GM12873 (cell line): ENCODE measurements at regions not wholly inside any gene's neighbourhood (a gene's known extent, or its start where the extent isn't known, plus 50 kb on each side); places are given as distances from the start of the nearest gene placed in this dataset.

Experiments used
- CTCF ChIP-seq: IDR thresholded peaks from 2 replicates; pipeline ENCODE4 v1.5.1; 2012; ENCODE audit warnings: low read depth, mild to moderate bottlenecking, moderate library complexity, low read length, control low read depth; ENCODE audit not compliant: insufficient read depth; ENCODE audit errors: missing control alignments

GRCh38 chr3:110198717-110199587 is 861.6 kb upstream of the DPPA4 start:
- no peak for TF ChIP-seq CTCF

- TF ChIP-seq CTCF, result no peak
Observed at GRCh38 chr3:110199588-110199943, 862.2 kb upstream of the DPPA4 start.

GRCh38 chr3:110210086-110210660 is 861.4 kb upstream of the NECTIN3 start:
- no peak for TF ChIP-seq CTCF

GRCh38 chr3:110226645-110227044 is 845.0 kb upstream of the NECTIN3 start:
- no peak for TF ChIP-seq CTCF

GRCh38 chr3:110227991-110228390 is 843.6 kb upstream of the NECTIN3 start:
- TF ChIP-seq CTCF, result no peak

GRCh38 chr3:110234831-110235230 is 836.8 kb upstream of the NECTIN3 start:
- no peak for TF ChIP-seq CTCF

GRCh38 chr3:110236976-110237610 is 834.5 kb upstream of the NECTIN3 start:
- TF ChIP-seq CTCF, result no peak
